Heart left ventricle (tissue), 16 donors: ENCODE measurements at regions not wholly inside any gene's neighbourhood (a gene's known extent, or its start where the extent isn't known, plus 50 kb on each side); places are given as distances from the start of the nearest gene placed in this dataset.

Experiments used
- ATAC-seq, 4 donors: fragments of 200-7000 bp; cut with Tn5 transposase; one replicate each; pipeline ENCODE4 v1.9.1; 2020 to 2022; ENCODE audit warnings: moderate library complexity in 4 of 4, mild to moderate bottlenecking in 3 of 4, moderate number of reproducible peaks in 1 of 4
- DNase-seq, 5 donors: peaks; one replicate each; pipeline ENCODE4 v3.0.0-alpha.2; 2020
- H3K27ac ChIP-seq, 12 donors: fragments of 200-600 bp; sonication (generic) in 4 of 12; one replicate each; pipeline versions ENCODE4 v1.5.0 to v1.8.0; 2016 to 2022; ENCODE audit warnings: mild to moderate bottlenecking in 2 of 12
- H3K27me3 ChIP-seq, 9 donors: fragments of 200-600 bp; sonication (generic) in 2 of 9; one replicate each; pipeline versions ENCODE4 v1.5.1 to v1.8.0; 2016 to 2022; ENCODE audit warnings: mild to moderate bottlenecking in 3 of 9
- H3K36me3 ChIP-seq, 9 donors: fragments of 200-600 bp; sonication (generic) in 2 of 9; one replicate each; pipeline versions ENCODE4 v1.5.0 to v1.8.0; 2018 to 2022; ENCODE audit warnings: mild to moderate bottlenecking in 2 of 9
- H3K4me1 ChIP-seq, 12 donors: fragments of 200-600 bp; sonication (generic) in 4 of 12; one replicate each; pipeline versions ENCODE4 v1.5.0 to v1.8.0; 2016 to 2022; ENCODE audit warnings: mild to moderate bottlenecking in 3 of 12
- H3K4me3 ChIP-seq, 12 donors: fragments of 200-600 bp; sonication (generic) in 4 of 12; one replicate each; pipeline versions ENCODE4 v1.5.0 to v1.8.0; 2017 to 2022; ENCODE audit warnings: mild to moderate bottlenecking in 9 of 12, moderate library complexity in 4 of 12
- H3K9me3 ChIP-seq, 12 donors: fragments of 200-600 bp; sonication (generic) in 4 of 12; one replicate each; pipeline versions ENCODE4 v1.5.0 to v1.8.0; 2016 to 2022; ENCODE audit warnings: mild to moderate bottlenecking in 1 of 12
- CTCF ChIP-seq, 12 donors: fragments of 200-600 bp; sonication (generic) in 4 of 12; IDR thresholded peaks; one replicate each; pipeline versions ENCODE4 v1.5.0 to v1.8.0; 2018 to 2022; ENCODE audit warnings: antibody characterized with exemption in 12 of 12, mild to moderate bottlenecking in 5 of 12
- POLR2A ChIP-seq, 2 donors: fragments of 450-650 bp; IDR thresholded peaks; one replicate each; pipeline ENCODE4 v1.6.1; 2017; ENCODE audit warnings: antibody characterized with exemption in 2 of 2, mild to moderate bottlenecking in 2 of 2, moderate library complexity in 2 of 2
- WGBS, 4 donors: extraction: QIAGEN DNeasy Blood & Tissue Kit in 2 of 4; methylation state at CpG; one replicate each; pipeline versions ENCODE4 v1.1.5 to v1.1.7; 2013 to 2018; 5-methylcytosine and 5-hydroxymethylcytosine counted together
- intact Hi-C, 10 donors: fragments of 100-400 bp; cut with DNase I; formaldehyde crosslinking; loops; one replicate each; pipeline versions ENCODE4 v1.11.1 to v1.14.2; 2022
- donor health status: ischemic (EF 13 %, LVEDD 7.1; RV severe dilation, severe dysfunction).
- donor health status: healthy with polysubstance abuse.
- donor health status: DM: no; HTN: yes; CAD: no.
- donor health status: DM: no; HTN: no; CAD: no.
- donor health status: ischemic (EF 25% LVEDD 6.9; RV normal size, moderate dysfunction).
- donor health status: ischemic (EF 25% LVEDD 5.7; RV mildly dilated, moderate dysfunction).
- donor health status: healthy.
- donor health status: DM: yes; HTN: yes; CAD: no.
- donor health status: ischemic (EF 35%, LVEDD 5.7; RV mildly dilated, moderate dysfunction).
- donor health status: nonischemic (EF 11% LVEDD 7.7; RV severe dilation, severe dysfunction).
- donor health status: DM: yes; HTN: yes; CAD: no.
- donor health status: PGD.
- donor health status: ischemic (EF 29% LVEDD 5.4; RV normal size, mild dysfunction).
- donor health status: nonischemic (EF 23%, LVEDD 6.1; RV moderate dilation, normal function).

GRCh38 chr15:31151301-31152233 is 50.0 kb upstream of the TRPM1 start:
- 85 to 94% (median 92%) methylated on average over 4 to 5 of the region's 5 CpGs for WGBS, 4 donors
- Histone ChIP-seq H3K27me3 (peaks cover 0 to 10% (median 0%) of the 10 kb centered on the region in 9 donors), H3K27ac (no peak overlapping the region), H3K9me3 (no peaks in the 10 kb centered on the region), H3K36me3 (no peaks in the 10 kb centered on the region), H3K4me3 (no peak overlapping the region), H3K4me1 (no peaks in the 10 kb centered on the region)
- peak in 1 of 4 donors; percentile 31 for ATAC-seq
- TF ChIP-seq POLR2A (IDR thresholded peaks at IDR 0.05) (no peak), CTCF (IDR thresholded peaks at IDR 0.05) (no peak)
- intact Hi-C loops = no loop called here
- no peak for DNase-seq

- Histone ChIP-seq H3K4me3 (no peak overlapping the region), H3K9me3 (no peaks in the 10 kb centered on the region), H3K27ac (no peak overlapping the region), H3K36me3 (no peaks in the 10 kb centered on the region), H3K27me3 (peaks cover 0 to 10% (median 0%) of the 10 kb centered on the region in 9 donors), H3K4me1 (no peaks in the 10 kb centered on the region)
- intact Hi-C loops = no loop called here
- DNase-seq (no peak), ATAC-seq (no peak)
- TF ChIP-seq CTCF (IDR thresholded peaks at IDR 0.05) = no peak
- no peak for TF ChIP-seq POLR2A (IDR thresholded peaks at IDR 0.05)
- WGBS, 4 donors = 80 to 88% (median 82%) methylated on average over 7 of the region's 7 CpGs
Observed at GRCh38 chr15:31153531-31153930, 52.0 kb upstream of the TRPM1 start.

GRCh38 chr15:31155151-31155550 is 53.6 kb upstream of the TRPM1 start:
- WGBS, 4 donors = 75 to 90% (median 86%) methylated on average over 6 to 7 of the region's 7 CpGs

More at GRCh38 chr15:31155151-31155550, 53.6 kb upstream of the TRPM1 start:
- DNase-seq (no peak), ATAC-seq (no peak)
- Histone ChIP-seq H3K27ac (no peak overlapping the region), H3K27me3 (peaks cover 0 to 10% (median 0%) of the 10 kb centered on the region in 9 donors), H3K9me3 (no peaks in the 10 kb centered on the region), H3K36me3 (no peaks in the 10 kb centered on the region), H3K4me1 (peaks cover 0 to 9% (median 0%) of the 10 kb centered on the region in 12 donors), H3K4me3 (no peak overlapping the region)
- TF ChIP-seq CTCF (IDR thresholded peaks at IDR 0.05) (no peak), POLR2A (IDR thresholded peaks at IDR 0.05) (no peak)
- intact Hi-C loops = no loop called here
